Stimulated activated CD4-positive, alpha-beta T cell treated with anti-CD3 and anti-CD28 coated beads, Interleukin-1b, Interleukin-23, amount 100 ng/mL, for 48 hours (primary cell): ENCODE measurements at regions not wholly inside any gene's neighbourhood (a gene's known extent, or its start where the extent isn't known, plus 50 kb on each side); places are given as distances from the start of the nearest gene placed in this dataset.

Source experiments
- DNase-seq: peaks from one replicate; pipeline ENCODE4 v3.0.0-alpha.2; 2020

GRCh38 chr1:87512431-87512830 lies 183.8 kb downstream of the LMO4 start:
- DNase-seq = no peak

- DNase-seq = no peak
Observed at GRCh38 chr1:87513255-87513654, 184.6 kb downstream of the LMO4 start.

DNA sequence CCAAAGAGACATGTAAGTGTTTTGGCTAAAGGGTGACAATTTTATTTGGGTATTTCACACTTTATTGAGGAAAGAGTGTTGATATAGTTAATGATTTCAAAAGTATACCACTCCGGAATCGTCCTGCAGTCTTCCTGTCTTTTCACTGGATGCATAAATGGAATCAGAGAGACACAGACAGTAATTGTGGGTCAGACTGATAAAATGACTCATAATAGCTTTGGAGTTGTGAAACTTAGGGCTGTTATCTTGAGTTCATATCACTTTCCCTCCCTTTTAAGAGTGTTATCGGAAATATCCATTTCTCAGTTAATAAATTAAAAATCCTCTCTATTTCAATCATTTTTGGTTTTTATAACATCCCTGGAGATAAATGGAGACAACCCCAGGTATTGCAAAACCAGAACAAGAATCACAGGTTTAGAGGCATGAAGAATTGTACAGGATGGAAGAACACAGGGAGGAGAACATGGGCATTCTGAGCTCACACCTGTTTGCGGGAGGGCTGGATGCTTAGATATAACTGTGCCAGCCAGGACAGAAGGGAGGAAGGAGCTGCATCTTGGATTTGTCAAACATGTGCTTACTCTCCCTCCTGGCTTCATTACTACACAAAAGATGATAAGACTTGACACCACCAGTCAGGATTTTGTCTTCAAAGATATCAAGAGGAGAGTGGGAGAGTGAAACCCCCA lies 185.4 kb downstream of the LMO4 start:
- no peak for DNase-seq

DNA sequence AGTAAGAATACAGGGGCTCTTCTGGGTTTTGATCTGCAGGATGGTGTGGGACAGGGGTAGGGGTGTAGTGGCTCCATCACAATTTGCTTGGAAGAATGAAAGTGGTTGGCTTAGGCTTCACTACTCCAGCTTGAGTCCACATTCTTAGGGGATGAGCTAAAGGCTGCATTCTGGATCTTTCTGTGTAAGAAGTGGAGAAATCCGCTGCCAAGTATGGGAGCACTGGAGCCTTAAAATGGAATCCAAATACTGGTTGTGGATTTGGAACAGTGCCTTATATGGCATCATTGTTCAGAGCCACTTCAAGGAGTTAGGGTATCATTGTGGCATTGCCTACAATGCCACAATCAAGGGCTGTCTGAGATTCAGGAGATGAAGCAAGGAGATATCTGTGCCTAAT lies 187.1 kb downstream of the LMO4 start:
- no peak for DNase-seq

- DNase-seq = no peak
Observed at GRCh38 chr1:87518794-87519193, 190.1 kb downstream of the LMO4 start.

GRCh38 chr1:87521452-87521851 lies 192.8 kb downstream of the LMO4 start:
- no peak for DNase-seq

DNA sequence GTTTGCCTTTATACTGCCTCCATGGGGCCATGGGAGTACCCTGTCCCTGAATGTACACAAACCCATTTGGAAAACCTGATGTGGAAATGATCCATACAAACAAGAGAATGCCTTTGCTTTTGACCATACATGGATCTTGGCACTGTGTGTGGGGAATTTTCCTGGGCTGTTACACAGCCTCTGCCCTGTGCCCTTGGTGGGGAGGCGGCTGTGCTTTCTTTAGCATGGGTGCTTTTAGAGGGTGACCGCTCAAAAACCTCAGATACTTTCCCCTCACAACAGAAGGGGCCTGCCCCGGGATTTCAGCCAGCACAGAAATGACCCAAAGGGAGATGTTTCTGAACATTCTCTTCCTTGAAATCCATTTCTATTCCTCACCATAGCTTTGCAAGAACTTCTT lies 194.8 kb downstream of the LMO4 start:
- no peak for DNase-seq

DNA sequence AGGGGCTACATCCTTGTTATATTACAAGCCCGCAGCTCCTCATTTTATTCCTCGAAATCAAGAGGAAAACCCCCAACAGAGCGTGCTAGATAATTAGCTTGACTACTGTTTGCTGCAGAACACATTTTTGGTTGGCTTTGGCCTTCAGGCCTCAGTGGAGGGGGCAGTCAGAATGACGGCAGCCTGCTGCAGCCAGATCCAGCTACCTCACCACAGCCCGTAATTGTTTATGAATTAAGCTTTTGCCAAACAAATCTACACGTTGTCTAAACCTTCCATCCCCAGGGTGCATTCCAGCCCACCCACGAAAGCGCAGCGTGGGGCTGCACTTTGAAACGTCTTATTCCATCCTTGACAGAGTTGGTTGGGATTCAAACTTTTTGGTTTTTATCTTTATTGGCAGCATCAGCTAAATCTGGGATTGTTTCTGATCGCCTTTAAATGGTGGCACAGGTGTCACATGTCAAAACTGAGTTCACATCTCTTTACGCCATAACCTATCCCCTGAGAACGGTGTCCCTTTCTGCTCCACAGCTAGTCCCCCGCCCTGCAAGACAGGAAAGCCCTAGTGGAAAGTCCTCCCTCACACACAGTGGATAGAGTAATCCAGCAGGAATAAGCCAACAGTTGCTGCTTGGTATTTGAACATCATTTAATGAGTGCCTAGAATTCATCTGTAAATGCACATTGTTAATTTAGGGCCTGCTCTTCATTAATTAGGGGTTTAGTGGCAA lies 195.5 kb downstream of the LMO4 start:
- DNase-seq = no peak

DNA sequence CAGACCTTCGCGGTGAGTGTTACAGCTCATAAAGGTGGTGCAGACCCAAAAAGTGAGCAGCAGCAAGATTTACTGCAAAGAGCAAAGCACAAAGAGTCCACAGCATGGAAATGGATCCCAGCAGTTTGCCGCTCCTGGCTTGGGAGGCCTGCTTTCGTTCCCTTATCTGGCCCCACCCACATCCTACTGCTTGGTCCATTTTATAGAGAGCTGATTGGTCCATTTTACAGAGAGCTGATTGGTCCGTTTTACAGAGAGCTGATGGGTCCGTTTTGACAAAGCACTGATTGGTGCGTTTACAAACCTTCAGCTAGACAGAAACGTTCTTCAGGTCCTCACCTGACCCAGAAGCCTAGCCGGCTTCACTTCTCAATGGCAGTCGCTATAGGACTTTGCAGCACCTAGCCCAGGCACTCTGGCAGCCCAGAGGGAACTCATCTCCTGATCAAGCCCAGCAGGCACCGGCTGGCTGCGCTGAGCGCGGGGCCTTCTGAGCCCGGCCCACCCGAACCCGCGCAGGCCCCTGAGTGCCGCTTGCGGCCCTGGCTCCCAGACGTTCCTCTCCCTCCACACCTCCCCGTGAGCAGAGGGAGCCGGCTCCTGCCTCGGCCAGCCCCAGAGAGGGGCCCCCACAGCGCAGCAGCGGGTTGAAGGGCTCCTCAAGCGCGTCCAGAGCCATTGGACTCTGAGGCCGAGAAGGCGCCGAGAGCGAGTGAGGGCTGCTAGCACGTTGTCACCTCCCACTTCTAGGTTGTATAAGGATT lies 200.3 kb downstream of the LMO4 start:
- DNase-seq = no peak

DNA sequence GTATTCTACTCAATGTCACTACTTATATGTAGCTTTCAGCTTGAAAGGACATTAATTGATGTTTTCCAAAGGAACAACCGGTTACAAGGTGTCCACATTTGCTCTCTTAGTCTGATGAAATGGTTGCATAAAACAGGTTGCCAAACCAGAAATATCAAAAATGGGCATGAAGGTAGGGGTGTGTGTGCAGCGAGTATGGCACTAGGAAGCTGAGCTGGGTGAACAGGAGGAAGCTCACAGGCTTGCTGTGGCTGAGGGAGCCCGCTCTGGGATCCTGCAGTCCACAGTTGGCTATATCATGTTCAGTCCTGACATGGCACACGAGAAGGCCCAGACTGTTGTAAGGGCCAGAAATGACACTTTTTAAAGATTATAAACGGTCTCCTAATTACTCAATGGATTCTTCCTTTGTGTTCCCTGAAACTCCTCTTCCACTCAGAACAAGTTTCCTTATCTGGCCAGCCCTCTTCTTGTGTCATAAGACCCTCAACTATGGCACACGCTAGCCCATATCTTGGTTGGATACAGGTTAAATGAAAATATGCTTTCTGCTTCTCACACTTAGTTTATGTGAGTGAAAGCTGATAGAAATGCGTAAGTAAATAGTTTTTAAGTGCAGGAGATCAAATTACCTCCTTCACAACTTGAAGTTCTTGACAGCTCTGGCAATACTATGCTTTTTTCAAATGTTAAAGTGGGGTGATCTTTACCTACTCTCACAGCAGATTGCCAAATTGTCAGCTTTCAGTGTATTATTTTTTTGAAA lies 201.5 kb downstream of the LMO4 start:
- DNase-seq = no peak

DNA sequence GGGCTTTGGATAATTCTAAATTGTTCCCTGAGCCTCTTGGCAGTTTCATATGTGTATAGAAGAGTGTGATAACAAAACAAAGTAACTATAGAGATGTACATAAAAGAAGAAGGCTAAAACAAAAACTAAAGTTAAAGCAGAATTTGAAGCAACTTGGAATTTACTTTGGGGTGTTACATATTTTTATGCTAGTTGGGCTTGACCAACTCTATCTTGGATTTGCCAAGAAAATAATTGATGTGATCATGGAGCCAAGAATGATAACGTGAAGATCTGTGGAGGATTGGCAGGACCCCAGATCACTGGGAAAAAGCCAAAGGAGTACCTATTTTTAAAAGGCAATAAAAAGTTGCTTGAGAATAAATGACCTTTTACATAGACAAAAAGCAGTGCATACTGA lies 206.9 kb downstream of the LMO4 start:
- no peak for DNase-seq

GRCh38 chr1:87539147-87539546 lies 210.5 kb downstream of the LMO4 start:
- DNase-seq = no peak

DNA sequence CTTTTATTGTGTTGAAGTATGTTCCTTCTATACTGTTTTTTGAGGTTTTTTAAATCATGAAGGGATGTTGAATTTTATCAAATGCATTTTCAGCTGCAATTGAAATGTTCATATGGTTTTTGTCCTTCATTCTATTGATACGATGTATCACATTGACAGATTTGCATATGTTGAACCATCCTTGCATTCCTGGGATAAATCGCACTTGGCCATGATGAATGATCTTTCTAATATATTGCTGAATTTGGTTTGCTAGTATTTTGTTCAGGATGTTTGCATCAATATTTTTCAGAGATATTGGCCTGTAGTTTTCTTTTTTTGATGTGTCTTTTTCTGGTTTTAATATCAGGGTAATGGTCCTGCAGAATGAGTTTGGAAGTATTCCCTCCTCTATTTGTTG lies 214.0 kb downstream of the LMO4 start:
- DNase-seq = no peak

- no peak for DNase-seq
Observed at GRCh38 chr1:87549738-87550137, 221.1 kb downstream of the LMO4 start.

- DNase-seq = no peak
Observed at GRCh38 chr1:87553511-87553910, 224.8 kb downstream of the LMO4 start.

- no peak for DNase-seq
Observed at GRCh38 chr1:87555366-87555765, 226.7 kb downstream of the LMO4 start.

DNA sequence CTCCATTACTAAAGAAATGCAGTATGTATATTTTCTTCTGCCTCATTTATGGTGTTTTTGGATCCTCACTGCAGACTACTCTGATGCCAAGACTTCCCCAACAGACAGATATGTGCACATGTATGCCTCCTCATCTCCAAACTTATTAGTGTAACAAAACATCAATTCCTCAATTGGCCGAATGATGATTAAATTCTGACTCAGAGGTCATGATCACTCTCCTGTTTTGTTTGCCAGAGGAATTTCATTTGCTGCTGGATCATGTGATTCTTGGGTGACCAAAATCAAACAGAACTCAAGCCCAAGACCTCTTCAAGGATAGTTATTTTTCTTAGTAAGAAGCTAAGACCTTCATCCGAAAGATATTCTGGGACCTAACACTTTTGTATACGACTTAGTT lies 227.6 kb downstream of the LMO4 start:
- DNase-seq = no peak

- no peak for DNase-seq
Observed at GRCh38 chr1:87558921-87559320, 230.2 kb downstream of the LMO4 start.

DNA sequence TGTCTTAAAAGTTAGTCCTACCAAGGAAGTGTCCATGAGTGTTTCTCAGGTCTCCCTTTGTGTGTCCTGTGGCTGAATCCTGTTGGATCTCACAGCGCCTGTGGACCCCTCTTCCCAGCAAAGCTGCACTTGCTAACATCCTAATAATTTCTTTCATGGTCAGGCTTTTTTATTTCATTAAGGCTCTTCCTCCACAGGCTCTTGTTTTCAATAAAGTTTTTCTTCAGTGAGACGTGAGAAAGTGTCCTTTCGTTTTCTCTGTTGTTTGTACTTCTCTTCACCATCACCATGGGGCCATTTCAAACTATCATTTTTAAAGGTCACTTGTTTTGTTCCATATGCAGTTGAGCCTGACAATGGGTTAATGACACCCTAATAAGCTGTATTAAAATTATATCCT lies 231.5 kb downstream of the LMO4 start:
- DNase-seq = no peak

DNA sequence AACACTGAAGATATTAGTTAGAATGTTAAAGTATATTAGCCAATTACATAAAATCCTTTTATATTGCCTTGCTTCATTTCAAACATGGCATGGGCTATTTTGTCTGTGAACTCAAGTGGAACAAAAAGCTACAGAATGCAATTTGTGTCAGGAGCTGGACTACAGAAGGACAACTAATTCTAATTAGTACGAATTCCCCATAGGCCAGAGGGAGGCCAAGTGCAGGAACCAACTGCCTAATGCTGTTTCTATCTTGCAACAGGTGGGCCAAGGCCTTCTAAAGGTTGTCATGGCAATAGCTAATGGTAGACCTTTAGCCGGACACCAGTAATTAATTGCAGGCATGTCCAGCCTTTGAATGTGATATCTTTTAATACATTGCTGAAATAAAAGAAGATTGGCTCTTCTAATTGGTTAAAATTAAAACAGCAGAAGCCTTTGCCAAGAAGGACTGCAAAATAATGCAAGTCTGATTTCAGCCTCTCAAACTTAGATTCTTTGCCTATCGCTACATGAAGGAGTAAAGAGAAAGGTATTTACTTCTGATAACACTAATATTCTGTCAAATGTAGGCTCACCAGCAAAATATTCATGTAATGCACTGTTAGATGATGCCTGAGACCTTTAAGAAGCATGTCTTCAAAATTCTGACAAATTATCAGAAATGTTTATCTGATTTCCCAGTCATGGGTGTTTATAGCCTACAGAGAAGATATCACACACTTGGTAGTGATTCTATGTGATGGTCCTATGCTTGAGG lies 232.1 kb downstream of the LMO4 start:
- DNase-seq = no peak

GRCh38 chr1:87563211-87563610 lies 234.5 kb downstream of the LMO4 start:
- no peak for DNase-seq

DNA sequence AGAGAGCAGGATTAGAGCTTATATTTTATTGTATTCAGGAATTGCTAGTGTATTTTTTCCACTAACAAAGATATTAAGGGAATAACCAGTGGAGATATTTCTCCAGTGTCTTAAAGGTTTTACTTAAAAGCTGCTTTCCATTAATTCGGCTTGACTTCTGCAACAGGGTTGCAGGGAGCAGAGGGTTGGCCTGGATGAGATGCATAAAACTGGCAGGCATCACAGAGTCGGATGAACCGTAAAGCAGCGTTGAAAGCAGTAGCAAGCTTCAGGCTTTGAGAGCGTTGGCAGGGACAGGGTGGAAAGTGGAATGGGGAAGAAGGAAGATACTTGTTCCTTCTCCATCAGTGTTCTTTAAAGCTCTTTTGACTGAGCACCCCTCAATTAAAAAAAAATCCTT lies 237.2 kb downstream of the LMO4 start:
- DNase-seq = no peak

DNA sequence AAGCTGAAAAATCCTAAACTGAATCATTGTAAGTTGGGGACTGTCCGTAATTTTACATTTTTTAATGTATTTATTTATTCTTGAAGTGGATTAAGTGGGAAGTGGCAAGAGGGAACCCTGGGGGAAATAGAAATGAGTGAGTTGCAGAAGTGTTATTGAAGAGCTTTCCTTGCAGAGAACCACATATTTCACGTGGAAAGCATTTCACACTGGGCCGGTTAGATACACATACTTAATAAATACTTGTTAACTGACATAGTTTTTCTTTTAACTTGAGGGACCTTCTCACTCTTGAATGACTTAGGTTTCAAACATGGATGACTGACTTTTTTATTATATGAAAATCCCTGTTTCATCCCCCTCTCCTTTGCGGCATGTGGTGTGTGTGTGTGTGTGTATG lies 239.3 kb downstream of the LMO4 start:
- no peak for DNase-seq
